ENCODE measurements at regions not wholly inside any gene's neighbourhood (a gene's known extent, or its start where the extent isn't known, plus 50 kb on each side); places are given as distances from the start of the nearest gene placed in this dataset.

DNA sequence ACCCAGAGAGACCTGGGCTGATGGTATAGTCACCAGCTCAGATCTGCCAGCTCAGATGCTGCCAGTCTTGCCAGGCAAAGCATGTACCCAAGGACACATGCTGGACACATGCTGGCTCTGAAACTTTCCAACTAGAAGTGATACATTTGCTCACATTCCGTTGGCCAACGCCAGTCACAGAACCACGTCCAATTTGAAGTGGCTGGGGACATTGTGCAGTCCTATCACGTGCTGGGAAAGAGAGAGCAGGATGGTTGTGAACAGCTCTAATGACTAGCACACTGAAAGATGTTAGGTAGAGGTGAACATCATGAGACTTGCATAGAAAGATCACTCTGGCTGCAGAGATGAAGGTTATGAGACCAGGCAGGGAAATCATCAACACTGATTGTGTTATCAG lies 308.5 kb upstream of the ROPN1 start:
- no peaks in the 10 kb centered on the region for H4K20me1 ChIP-seq (ENCODE audit: insufficient read depth, low read length)
- H3K4me1 ChIP-seq (ENCODE audit: insufficient read depth, low read length), result peaks cover 3% of the 10 kb centered on the region
- H3K27me3 ChIP-seq (ENCODE audit: insufficient read depth, low read length), result peaks cover 61% of the 10 kb centered on the region
- H3K36me3 ChIP-seq (ENCODE audit: insufficient read depth, low read length), result no peaks in the 10 kb centered on the region
- no peak for DNase-seq (ENCODE audit: insufficient read length, low spot score, missing footprints)
- H3K9me3 ChIP-seq (ENCODE audit: low read depth, low read length), result no peaks in the 10 kb centered on the region
- H2AFZ ChIP-seq (ENCODE audit: low read length), result no peak overlapping the region
- no peak overlapping the region for H3K27ac ChIP-seq (ENCODE audit: low read depth, low read length)
- H3K79me2 ChIP-seq (ENCODE audit: insufficient read depth, low read length), result no peaks in the 10 kb centered on the region
- TF ChIP-seq, protein P1, sequence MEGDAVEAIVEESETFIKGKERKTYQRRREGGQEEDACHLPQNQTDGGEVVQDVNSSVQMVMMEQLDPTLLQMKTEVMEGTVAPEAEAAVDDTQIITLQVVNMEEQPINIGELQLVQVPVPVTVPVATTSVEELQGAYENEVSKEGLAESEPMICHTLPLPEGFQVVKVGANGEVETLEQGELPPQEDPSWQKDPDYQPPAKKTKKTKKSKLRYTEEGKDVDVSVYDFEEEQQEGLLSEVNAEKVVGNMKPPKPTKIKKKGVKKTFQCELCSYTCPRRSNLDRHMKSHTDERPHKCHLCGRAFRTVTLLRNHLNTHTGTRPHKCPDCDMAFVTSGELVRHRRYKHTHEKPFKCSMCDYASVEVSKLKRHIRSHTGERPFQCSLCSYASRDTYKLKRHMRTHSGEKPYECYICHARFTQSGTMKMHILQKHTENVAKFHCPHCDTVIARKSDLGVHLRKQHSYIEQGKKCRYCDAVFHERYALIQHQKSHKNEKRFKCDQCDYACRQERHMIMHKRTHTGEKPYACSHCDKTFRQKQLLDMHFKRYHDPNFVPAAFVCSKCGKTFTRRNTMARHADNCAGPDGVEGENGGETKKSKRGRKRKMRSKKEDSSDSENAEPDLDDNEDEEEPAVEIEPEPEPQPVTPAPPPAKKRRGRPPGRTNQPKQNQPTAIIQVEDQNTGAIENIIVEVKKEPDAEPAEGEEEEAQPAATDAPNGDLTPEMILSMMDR (IDR thresholded peaks at IDR 0.05; ENCODE audit: extremely low read depth, low read depth, low read length), result no peak
- H3K4me2 ChIP-seq (ENCODE audit: insufficient read depth, low read length), result no peak overlapping the region
- H3K4me3 ChIP-seq (ENCODE audit: insufficient read depth, low read length), result no peak overlapping the region

DNA sequence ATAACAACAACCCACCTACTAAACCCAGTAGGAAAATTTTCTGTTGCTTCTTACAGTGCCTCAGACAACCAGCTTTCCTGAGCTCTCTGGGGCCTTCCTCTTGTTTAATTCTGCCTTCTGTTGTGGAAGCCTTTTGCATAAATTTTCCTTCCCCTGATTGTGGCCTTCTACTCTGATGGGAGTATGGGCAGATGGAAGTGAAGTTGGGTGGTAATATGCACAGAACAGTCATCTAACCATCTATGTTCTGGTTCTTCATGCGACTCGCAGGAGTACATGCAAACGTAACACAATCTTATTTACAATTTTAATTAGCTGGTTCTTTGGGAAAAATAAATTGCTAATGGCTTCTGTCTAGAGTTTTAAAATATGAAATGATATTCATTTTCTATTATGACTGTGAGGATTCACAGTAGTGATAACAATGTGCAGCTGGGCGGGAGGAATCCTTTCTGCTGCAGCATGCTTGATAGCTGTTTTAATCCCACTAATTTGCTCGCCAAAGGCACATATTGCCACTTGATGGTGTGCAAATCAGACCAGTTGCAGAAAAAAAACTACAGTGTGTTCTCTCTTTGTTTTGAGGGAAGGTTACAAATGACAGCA lies 311.5 kb upstream of the ROPN1 start:
- Histone ChIP-seq H3K36me3 (ENCODE audit: insufficient read depth, low read length) (no peaks in the 10 kb centered on the region), H3K4me1 (ENCODE audit: insufficient read depth, low read length) (peaks cover 3% of the 10 kb centered on the region), H2AFZ (ENCODE audit: low read length) (no peak overlapping the region), H3K4me3 (ENCODE audit: insufficient read depth, low read length) (no peak overlapping the region), H3K27me3 (ENCODE audit: insufficient read depth, low read length) (peaks cover 34% of the 10 kb centered on the region), H3K27ac (ENCODE audit: low read depth, low read length) (no peak overlapping the region), H4K20me1 (ENCODE audit: insufficient read depth, low read length) (no peaks in the 10 kb centered on the region), H3K9me3 (ENCODE audit: low read depth, low read length) (no peaks in the 10 kb centered on the region), H3K79me2 (ENCODE audit: insufficient read depth, low read length) (no peaks in the 10 kb centered on the region), H3K4me2 (ENCODE audit: insufficient read depth, low read length) (no peak overlapping the region)
- TF ChIP-seq, protein P1 (IDR thresholded peaks at IDR 0.05; ENCODE audit: extremely low read depth, low read depth, low read length), result no peak
- DNase-seq (ENCODE audit: insufficient read length, low spot score, missing footprints), result no peak

DNA sequence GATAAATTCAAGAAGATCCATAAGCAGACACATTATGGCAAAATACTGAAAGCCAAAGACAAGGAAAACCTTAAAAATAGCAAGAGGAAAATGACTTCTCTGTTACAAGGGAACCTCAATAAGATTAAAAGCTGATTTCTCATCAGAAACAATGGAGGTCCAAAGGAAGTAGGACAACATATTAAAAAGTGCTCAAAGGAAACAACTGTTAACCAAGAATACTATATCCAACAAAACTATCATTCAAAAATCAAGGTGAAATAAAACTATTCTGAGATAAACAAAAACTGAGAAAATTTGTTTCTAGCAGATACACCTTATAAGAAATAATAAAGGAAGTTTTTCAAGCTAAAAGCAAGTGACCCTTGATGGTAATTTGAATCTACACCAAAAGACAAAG lies 314.7 kb upstream of the ROPN1 start:
- H3K4me3 ChIP-seq (ENCODE audit: insufficient read depth, low read length), result no peak overlapping the region
- no peaks in the 10 kb centered on the region for H3K79me2 ChIP-seq (ENCODE audit: insufficient read depth, low read length)
- no peaks in the 10 kb centered on the region for H3K36me3 ChIP-seq (ENCODE audit: insufficient read depth, low read length)
- no peaks in the 10 kb centered on the region for H4K20me1 ChIP-seq (ENCODE audit: insufficient read depth, low read length)
- H3K27me3 ChIP-seq (ENCODE audit: insufficient read depth, low read length), result peaks cover 11% of the 10 kb centered on the region
- H2AFZ ChIP-seq (ENCODE audit: low read length), result no peak overlapping the region
- no peak overlapping the region for H3K27ac ChIP-seq (ENCODE audit: low read depth, low read length)
- H3K9me3 ChIP-seq (ENCODE audit: low read depth, low read length), result no peaks in the 10 kb centered on the region
- no peaks in the 10 kb centered on the region for H3K4me1 ChIP-seq (ENCODE audit: insufficient read depth, low read length)
- TF ChIP-seq, protein P1 (IDR thresholded peaks at IDR 0.05; ENCODE audit: extremely low read depth, low read depth, low read length), result no peak
- DNase-seq (ENCODE audit: insufficient read length, low spot score, missing footprints), result no peak
- H3K4me2 ChIP-seq (ENCODE audit: insufficient read depth, low read length), result no peak overlapping the region

DNA sequence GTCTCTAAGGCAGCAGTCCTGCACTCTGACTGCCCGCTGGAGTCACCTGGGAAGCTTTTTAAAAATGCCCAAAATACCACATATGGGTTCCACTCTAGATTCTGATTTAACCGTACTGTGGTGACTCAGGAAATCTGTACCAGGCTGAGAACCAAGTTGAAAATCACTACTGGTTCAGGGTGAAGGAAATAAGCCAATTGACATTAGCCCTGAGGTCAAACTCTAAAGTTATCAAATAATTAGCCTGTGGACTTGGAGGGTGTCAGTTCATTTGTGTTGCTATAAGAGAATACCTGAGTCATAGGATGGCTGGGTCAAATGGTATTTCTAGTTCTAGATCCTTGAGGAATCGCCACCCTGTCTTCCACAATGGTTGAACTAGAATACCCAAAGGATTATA lies 321.7 kb upstream of the ROPN1 start:
- Histone ChIP-seq H3K79me2 (ENCODE audit: insufficient read depth, low read length) (no peaks in the 10 kb centered on the region), H3K4me3 (ENCODE audit: insufficient read depth, low read length) (no peak overlapping the region), H3K27ac (ENCODE audit: low read depth, low read length) (no peak overlapping the region), H3K4me2 (ENCODE audit: insufficient read depth, low read length) (no peak overlapping the region), H3K4me1 (ENCODE audit: insufficient read depth, low read length) (no peaks in the 10 kb centered on the region), H2AFZ (ENCODE audit: low read length) (no peak overlapping the region), H4K20me1 (ENCODE audit: insufficient read depth, low read length) (no peaks in the 10 kb centered on the region), H3K27me3 (ENCODE audit: insufficient read depth, low read length) (no peaks in the 10 kb centered on the region), H3K9me3 (ENCODE audit: low read depth, low read length) (no peaks in the 10 kb centered on the region), H3K36me3 (ENCODE audit: insufficient read depth, low read length) (no peaks in the 10 kb centered on the region)
- DNase-seq (ENCODE audit: insufficient read length, low spot score, missing footprints), result no peak
- TF ChIP-seq, protein P1 (IDR thresholded peaks at IDR 0.05; ENCODE audit: extremely low read depth, low read depth, low read length), result no peak
